ENCODE measurements at regions not wholly inside any gene's neighbourhood (a gene's known extent, or its start where the extent isn't known, plus 50 kb on each side); places are given as distances from the start of the nearest gene placed in this dataset.

DNA sequence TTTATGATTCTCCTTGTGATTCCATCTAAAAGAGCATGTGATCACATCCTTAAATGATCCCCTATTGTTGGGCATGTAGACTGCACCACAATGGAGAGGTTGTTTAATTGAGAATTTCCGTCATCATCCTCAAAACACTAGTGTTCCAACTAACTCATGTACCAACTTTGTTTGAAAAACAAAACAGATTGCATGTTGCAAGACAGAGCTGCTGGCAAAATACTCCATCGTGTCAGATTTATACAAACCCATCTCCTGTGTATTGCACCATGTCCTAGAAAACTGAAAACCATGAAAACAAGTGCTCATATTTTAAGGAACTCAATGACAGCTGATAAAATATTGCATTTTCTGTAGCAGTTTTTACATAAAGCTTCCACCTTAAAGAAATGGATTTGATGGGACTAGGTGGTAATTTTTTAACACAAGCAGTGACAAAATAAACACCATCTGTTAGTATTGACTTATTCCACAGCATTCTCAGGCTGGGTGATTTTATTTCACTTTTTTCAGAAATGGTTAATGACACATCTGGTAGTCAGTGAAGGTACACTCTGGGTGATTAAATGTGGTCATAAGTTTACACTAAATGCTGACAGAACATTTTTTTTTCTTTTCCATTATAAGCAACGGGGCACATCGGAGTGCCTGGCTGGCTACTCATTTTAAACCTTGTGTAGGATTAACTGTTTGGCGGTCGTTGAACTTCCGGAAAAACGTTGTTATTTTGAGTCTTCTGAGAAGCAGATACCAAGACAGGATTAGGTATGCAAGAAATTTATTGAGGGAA lies 602.9 kb upstream of the WWC1 start:
- H3K27me3 ChIP-seq (ENCODE audit: control insufficient read depth in 5 of 5, insufficient read depth in 4 of 5, low read length in 5 of 5) = no peaks in the 10 kb centered on the region

DNA sequence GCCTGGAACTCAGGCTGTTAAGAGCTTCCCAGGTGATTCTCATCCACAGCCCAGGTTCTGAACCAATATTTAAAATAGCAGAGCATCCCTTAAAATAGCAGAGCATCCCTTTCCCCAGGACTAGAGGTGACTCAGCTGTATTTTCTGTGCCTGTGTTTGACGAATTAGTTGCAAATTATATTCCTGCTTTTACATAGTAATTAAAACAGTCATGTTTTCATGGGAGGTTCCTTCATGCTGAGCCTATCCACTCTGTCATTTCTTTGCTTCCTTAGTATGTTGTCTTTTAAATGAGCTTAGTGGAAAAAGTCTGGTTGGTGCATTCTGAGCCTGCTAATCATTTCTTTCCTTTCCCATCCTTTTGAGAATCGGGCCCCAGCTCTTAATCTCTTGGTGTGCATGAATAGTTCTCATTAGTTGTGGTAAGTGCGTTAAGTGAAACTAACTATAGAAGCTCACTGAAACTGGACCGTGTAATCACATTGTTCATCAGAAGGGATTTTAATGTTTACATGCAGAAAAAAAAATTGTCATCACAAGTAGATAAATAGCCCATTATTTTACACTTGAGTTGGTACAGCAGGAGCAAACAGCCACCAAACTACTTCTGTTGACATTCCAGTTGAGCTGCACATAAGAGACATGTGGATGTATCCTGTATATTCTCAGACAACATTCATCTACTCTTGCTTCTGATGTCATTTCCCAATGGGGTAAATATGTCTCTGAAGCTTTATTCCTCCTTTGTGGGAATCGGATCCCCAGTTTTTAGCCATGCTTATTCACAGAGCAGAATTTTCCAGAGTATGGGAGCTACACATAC lies 596.9 kb upstream of the WWC1 start:
- H3K27ac ChIP-seq (ENCODE audit: low read depth, low read length) = no peak overlapping the region
- no peak overlapping the region for H3K4me3 ChIP-seq (ENCODE audit: low read depth in 1 of 5, low read length in 5 of 5)
- H3K4me1 ChIP-seq (ENCODE audit: control insufficient read depth in 5 of 5, insufficient read depth in 5 of 5, low read length in 5 of 5) = peaks cover 0 to 7% (median 0%) of the 10 kb centered on the region in 5 donors
- H3K9me3 ChIP-seq (ENCODE audit: control insufficient read depth in 5 of 5, low read length in 5 of 5) = no peaks in the 10 kb centered on the region
- no peaks in the 10 kb centered on the region for H3K36me3 ChIP-seq (ENCODE audit: control insufficient read depth in 5 of 5, insufficient read depth in 5 of 5, low read length in 5 of 5)
- H3K27me3 ChIP-seq (ENCODE audit: control insufficient read depth in 5 of 5, insufficient read depth in 4 of 5, low read length in 5 of 5) = no peaks in the 10 kb centered on the region
- H3K9ac ChIP-seq (ENCODE audit: low read length in 5 of 5) = no peak overlapping the region

More for the DNA sequence above, 602.9 kb upstream of the WWC1 start:
- Histone ChIP-seq H3K9me3 (ENCODE audit: control insufficient read depth in 5 of 5, low read length in 5 of 5) (peaks cover 0 to 3% (median 0%) of the 10 kb centered on the region in 5 donors), H3K27ac (ENCODE audit: low read depth, low read length) (no peak overlapping the region), H3K9ac (ENCODE audit: low read length in 5 of 5) (no peak overlapping the region), H3K36me3 (ENCODE audit: control insufficient read depth in 5 of 5, insufficient read depth in 5 of 5, low read length in 5 of 5) (no peaks in the 10 kb centered on the region), H3K4me3 (ENCODE audit: low read depth in 1 of 5, low read length in 5 of 5) (no peak overlapping the region), H3K4me1 (ENCODE audit: control insufficient read depth in 5 of 5, insufficient read depth in 5 of 5, low read length in 5 of 5) (peaks cover 0 to 20% (median 0%) of the 10 kb centered on the region in 5 donors)

DNA sequence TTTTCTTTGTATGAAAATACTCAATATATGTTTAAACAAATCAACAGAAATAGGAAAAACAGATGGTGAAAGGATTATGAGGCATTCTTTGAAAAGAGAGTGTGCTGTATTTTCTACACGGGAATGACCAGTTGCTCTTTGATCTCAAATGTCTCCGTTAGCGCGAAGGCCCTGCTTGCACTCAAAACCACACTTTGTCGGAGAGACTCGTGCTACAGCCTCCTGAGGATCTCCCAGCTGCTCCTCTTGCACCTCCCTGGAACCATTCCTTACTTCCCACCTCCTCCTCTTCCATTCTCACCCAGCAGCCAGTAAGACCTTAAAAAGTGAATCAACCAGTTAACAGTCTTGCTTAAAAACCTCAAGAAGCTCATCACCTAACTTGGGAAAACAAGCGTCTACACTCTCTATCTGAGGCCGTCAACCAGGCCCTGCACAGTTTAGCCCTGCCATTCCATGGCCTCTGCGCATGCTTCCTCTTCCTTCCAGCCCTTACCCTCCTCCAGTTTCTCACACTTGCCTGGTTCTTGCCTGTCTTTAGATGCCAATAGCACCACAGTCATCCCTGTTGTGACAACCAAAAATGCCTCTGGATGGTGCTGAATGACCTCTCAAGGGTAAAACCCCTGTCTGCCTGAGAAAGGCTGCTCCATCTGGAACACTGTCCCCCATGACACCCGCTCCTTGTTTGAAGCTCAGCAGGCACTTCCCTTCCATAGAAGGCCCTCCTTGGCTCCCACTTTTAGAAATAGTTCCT lies 594.7 kb upstream of the WWC1 start:
- H3K4me1 ChIP-seq (ENCODE audit: control insufficient read depth in 5 of 5, insufficient read depth in 5 of 5, low read length in 5 of 5) = no peaks in the 10 kb centered on the region
- no peaks in the 10 kb centered on the region for H3K9me3 ChIP-seq (ENCODE audit: control insufficient read depth in 5 of 5, low read length in 5 of 5)
- no peaks in the 10 kb centered on the region for H3K36me3 ChIP-seq (ENCODE audit: control insufficient read depth in 5 of 5, insufficient read depth in 5 of 5, low read length in 5 of 5)
- H3K9ac ChIP-seq (ENCODE audit: low read length in 5 of 5) = no peak overlapping the region
- no peak overlapping the region for H3K4me3 ChIP-seq (ENCODE audit: low read depth in 1 of 5, low read length in 5 of 5)
- no peaks in the 10 kb centered on the region for H3K27me3 ChIP-seq (ENCODE audit: control insufficient read depth in 5 of 5, insufficient read depth in 4 of 5, low read length in 5 of 5)
- no peak overlapping the region for H3K27ac ChIP-seq (ENCODE audit: low read depth, low read length)

DNA sequence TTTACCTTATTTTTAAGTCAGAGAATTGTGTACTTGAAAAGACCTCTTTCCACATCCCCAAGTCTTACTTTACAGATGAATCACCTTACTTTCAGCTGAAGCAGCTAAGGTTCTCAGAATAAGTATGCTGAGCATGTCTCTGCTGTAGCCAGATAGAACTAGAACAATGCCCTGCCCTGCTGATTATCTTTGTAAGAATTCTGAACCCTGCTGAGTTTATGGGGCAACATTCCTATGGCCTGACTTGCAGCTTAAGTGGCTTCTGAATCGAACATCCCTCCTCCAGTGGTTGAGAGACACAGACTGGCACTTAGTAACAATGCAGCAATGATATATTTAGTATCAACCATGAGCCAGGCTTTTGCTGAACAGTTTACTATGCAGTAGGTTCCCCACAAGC lies 592.0 kb upstream of the WWC1 start:
- H3K27ac ChIP-seq (ENCODE audit: low read depth, low read length) = no peak overlapping the region
- H3K36me3 ChIP-seq (ENCODE audit: control insufficient read depth in 5 of 5, insufficient read depth in 5 of 5, low read length in 5 of 5) = no peaks in the 10 kb centered on the region
- no peak overlapping the region for H3K9ac ChIP-seq (ENCODE audit: low read length in 5 of 5)
- no peak overlapping the region for H3K4me3 ChIP-seq (ENCODE audit: low read depth in 1 of 5, low read length in 5 of 5)
- H3K27me3 ChIP-seq (ENCODE audit: control insufficient read depth in 5 of 5, insufficient read depth in 4 of 5, low read length in 5 of 5) = no peaks in the 10 kb centered on the region
- H3K4me1 ChIP-seq (ENCODE audit: control insufficient read depth in 5 of 5, insufficient read depth in 5 of 5, low read length in 5 of 5) = no peaks in the 10 kb centered on the region
- H3K9me3 ChIP-seq (ENCODE audit: control insufficient read depth in 5 of 5, low read length in 5 of 5) = no peaks in the 10 kb centered on the region

- H3K9ac ChIP-seq (ENCODE audit: low read length in 5 of 5) = no peak overlapping the region
- no peaks in the 10 kb centered on the region for H3K9me3 ChIP-seq (ENCODE audit: control insufficient read depth in 5 of 5, low read length in 5 of 5)
- no peaks in the 10 kb centered on the region for H3K27me3 ChIP-seq (ENCODE audit: control insufficient read depth in 5 of 5, insufficient read depth in 4 of 5, low read length in 5 of 5)
- H3K27ac ChIP-seq (ENCODE audit: low read depth, low read length) = no peak overlapping the region
- H3K4me1 ChIP-seq (ENCODE audit: control insufficient read depth in 5 of 5, insufficient read depth in 5 of 5, low read length in 5 of 5) = no peaks in the 10 kb centered on the region
- H3K36me3 ChIP-seq (ENCODE audit: control insufficient read depth in 5 of 5, insufficient read depth in 5 of 5, low read length in 5 of 5) = no peaks in the 10 kb centered on the region
- H3K4me3 ChIP-seq (ENCODE audit: low read depth in 1 of 5, low read length in 5 of 5) = no peak overlapping the region
Observed at GRCh38 chr5:167701051-167701450, 590.4 kb upstream of the WWC1 start.

DNA sequence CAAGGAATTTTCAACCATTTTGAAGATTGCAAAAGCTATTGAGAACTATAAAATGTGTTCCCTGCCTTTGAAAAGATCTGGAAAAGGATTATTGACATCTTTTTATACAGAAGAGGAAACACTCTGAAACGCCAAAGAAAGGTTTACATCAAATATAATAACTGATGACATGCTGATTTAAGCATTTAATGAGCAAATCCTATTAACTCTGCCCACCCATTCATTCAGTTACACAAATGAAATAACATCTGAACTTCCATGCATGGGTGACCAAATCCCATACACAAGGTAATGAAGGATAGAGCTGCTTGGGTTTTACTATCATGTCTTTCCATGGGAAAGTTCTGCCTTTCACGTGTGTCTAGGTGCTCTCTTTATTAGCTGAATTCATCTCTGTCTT lies 589.4 kb upstream of the WWC1 start:
- no peaks in the 10 kb centered on the region for H3K4me1 ChIP-seq (ENCODE audit: control insufficient read depth in 5 of 5, insufficient read depth in 5 of 5, low read length in 5 of 5)
- no peak overlapping the region for H3K27ac ChIP-seq (ENCODE audit: low read depth, low read length)
- no peaks in the 10 kb centered on the region for H3K36me3 ChIP-seq (ENCODE audit: control insufficient read depth in 5 of 5, insufficient read depth in 5 of 5, low read length in 5 of 5)
- H3K9me3 ChIP-seq (ENCODE audit: control insufficient read depth in 5 of 5, low read length in 5 of 5) = no peaks in the 10 kb centered on the region
- H3K27me3 ChIP-seq (ENCODE audit: control insufficient read depth in 5 of 5, insufficient read depth in 4 of 5, low read length in 5 of 5) = no peaks in the 10 kb centered on the region
- H3K9ac ChIP-seq (ENCODE audit: low read length in 5 of 5) = no peak overlapping the region
- H3K4me3 ChIP-seq (ENCODE audit: low read depth in 1 of 5, low read length in 5 of 5) = no peak overlapping the region

- H3K27ac ChIP-seq (ENCODE audit: low read depth, low read length) = no peak overlapping the region
- no peak overlapping the region for H3K4me3 ChIP-seq (ENCODE audit: low read depth in 1 of 5, low read length in 5 of 5)
- no peak overlapping the region for H3K9ac ChIP-seq (ENCODE audit: low read length in 5 of 5)
- no peaks in the 10 kb centered on the region for H3K9me3 ChIP-seq (ENCODE audit: control insufficient read depth in 5 of 5, low read length in 5 of 5)
- no peaks in the 10 kb centered on the region for H3K36me3 ChIP-seq (ENCODE audit: control insufficient read depth in 5 of 5, insufficient read depth in 5 of 5, low read length in 5 of 5)
- peaks cover 0 to 3% (median 0%) of the 10 kb centered on the region in 5 donors for H3K27me3 ChIP-seq (ENCODE audit: control insufficient read depth in 5 of 5, insufficient read depth in 4 of 5, low read length in 5 of 5)
- peaks cover 0 to 2% (median 0%) of the 10 kb centered on the region in 5 donors for H3K4me1 ChIP-seq (ENCODE audit: control insufficient read depth in 5 of 5, insufficient read depth in 5 of 5, low read length in 5 of 5)
Observed at GRCh38 chr5:167708449-167708848, 583.0 kb upstream of the WWC1 start.

DNA sequence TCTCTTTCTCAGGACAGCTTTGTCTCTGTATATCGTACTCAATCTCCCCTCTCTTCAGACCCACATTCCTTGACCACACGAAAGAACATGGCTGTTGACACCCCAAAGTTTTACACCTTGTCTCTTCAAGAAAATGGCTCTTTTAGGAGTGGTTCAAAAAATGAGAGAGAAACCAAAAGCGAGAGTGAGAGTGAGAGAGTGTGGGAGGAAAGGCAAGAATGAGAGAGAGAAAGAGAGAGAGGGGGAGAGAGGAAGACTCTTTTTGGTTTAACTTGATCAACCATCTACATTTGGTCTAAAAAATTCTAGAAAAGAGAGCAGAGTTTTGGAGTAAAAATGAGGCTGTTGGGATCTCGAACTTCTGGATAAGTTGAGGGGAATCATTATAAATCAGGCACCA lies 581.8 kb upstream of the WWC1 start:
- H3K27me3 ChIP-seq (ENCODE audit: control insufficient read depth in 5 of 5, insufficient read depth in 4 of 5, low read length in 5 of 5) = peaks cover 0 to 3% (median 0%) of the 10 kb centered on the region in 5 donors
- no peaks in the 10 kb centered on the region for H3K9me3 ChIP-seq (ENCODE audit: control insufficient read depth in 5 of 5, low read length in 5 of 5)
- no peak overlapping the region for H3K4me3 ChIP-seq (ENCODE audit: low read depth in 1 of 5, low read length in 5 of 5)
- no peak overlapping the region for H3K9ac ChIP-seq (ENCODE audit: low read length in 5 of 5)
- H3K4me1 ChIP-seq (ENCODE audit: control insufficient read depth in 5 of 5, insufficient read depth in 5 of 5, low read length in 5 of 5) = peaks cover 0 to 2% (median 0%) of the 10 kb centered on the region in 5 donors
- H3K27ac ChIP-seq (ENCODE audit: low read depth, low read length) = no peak overlapping the region
- no peaks in the 10 kb centered on the region for H3K36me3 ChIP-seq (ENCODE audit: control insufficient read depth in 5 of 5, insufficient read depth in 5 of 5, low read length in 5 of 5)

- no peaks in the 10 kb centered on the region for H3K9me3 ChIP-seq (ENCODE audit: control insufficient read depth in 5 of 5, low read length in 5 of 5)
- H3K27me3 ChIP-seq (ENCODE audit: control insufficient read depth in 5 of 5, insufficient read depth in 4 of 5, low read length in 5 of 5) = peaks cover 0 to 3% (median 0%) of the 10 kb centered on the region in 5 donors
- H3K4me3 ChIP-seq (ENCODE audit: low read depth in 1 of 5, low read length in 5 of 5) = no peak overlapping the region
- H3K36me3 ChIP-seq (ENCODE audit: control insufficient read depth in 5 of 5, insufficient read depth in 5 of 5, low read length in 5 of 5) = no peaks in the 10 kb centered on the region
- H3K27ac ChIP-seq (ENCODE audit: low read depth, low read length) = no peak overlapping the region
- peaks cover 0 to 2% (median 0%) of the 10 kb centered on the region in 5 donors for H3K4me1 ChIP-seq (ENCODE audit: control insufficient read depth in 5 of 5, insufficient read depth in 5 of 5, low read length in 5 of 5)
- H3K9ac ChIP-seq (ENCODE audit: low read length in 5 of 5) = no peak overlapping the region
Observed at GRCh38 chr5:167710444-167711073, 580.9 kb upstream of the WWC1 start.

All from subcutaneous abdominal adipose tissue (tissue), 5 donors.